Testis (tissue), 2 donors: ENCODE measurements at regions not wholly inside any gene's neighbourhood (a gene's known extent, or its start where the extent isn't known, plus 50 kb on each side); places are given as distances from the start of the nearest gene placed in this dataset.

Source experiments
- POLR2A ChIP-seq: fragments of 450-650 bp; IDR thresholded peaks from one replicate; pipeline ENCODE4 v1.6.1; 2017; ENCODE audit warnings: antibody characterized with exemption, mild to moderate bottlenecking, moderate library complexity
- TF ChIP-seq, protein P1 (sequence below), 3 experiments: fragments of 450-650 bp in 2 of 3; fragments of 200-600 bp in 1 of 3; sonication (generic) in 1 of 3; IDR thresholded peaks; one replicate each; pipeline ENCODE4 v1.5.1; 2016 to 2019; ENCODE audit warnings: antibody characterized with exemption in 3 of 3, mild to moderate bottlenecking in 2 of 3, moderate library complexity in 1 of 3

DNA sequence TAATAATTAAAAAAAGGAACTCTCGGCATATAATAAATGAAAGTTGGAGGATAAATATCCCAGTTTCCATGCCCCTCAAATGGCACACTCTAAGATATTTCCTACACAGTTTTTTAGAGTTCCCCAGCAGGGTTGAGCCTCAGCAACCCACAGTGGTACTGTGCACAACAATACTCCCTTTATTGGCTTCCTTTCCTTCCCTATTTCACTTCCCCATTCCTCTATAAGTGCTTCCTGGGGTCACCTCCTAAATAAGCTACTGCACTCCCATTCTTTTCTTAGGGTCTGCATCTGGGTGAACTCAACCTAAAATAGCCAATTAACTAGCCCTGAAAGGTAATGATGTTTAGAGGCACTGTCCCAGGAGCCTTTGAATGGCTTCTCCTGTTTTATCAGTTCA is 76.4 kb upstream of the NHS start:
- TF ChIP-seq, protein P1, sequence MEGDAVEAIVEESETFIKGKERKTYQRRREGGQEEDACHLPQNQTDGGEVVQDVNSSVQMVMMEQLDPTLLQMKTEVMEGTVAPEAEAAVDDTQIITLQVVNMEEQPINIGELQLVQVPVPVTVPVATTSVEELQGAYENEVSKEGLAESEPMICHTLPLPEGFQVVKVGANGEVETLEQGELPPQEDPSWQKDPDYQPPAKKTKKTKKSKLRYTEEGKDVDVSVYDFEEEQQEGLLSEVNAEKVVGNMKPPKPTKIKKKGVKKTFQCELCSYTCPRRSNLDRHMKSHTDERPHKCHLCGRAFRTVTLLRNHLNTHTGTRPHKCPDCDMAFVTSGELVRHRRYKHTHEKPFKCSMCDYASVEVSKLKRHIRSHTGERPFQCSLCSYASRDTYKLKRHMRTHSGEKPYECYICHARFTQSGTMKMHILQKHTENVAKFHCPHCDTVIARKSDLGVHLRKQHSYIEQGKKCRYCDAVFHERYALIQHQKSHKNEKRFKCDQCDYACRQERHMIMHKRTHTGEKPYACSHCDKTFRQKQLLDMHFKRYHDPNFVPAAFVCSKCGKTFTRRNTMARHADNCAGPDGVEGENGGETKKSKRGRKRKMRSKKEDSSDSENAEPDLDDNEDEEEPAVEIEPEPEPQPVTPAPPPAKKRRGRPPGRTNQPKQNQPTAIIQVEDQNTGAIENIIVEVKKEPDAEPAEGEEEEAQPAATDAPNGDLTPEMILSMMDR (IDR thresholded peaks at IDR 0.05), result no peak
- TF ChIP-seq POLR2A, result no peak
